ENCODE measurements at regions not wholly inside any gene's neighbourhood (a gene's known extent, or its start where the extent isn't known, plus 50 kb on each side); places are given as distances from the start of the nearest gene placed in this dataset.
A peak's percentile ranks its signal among the peaks of the same experiment; 100 is the strongest.

DNA sequence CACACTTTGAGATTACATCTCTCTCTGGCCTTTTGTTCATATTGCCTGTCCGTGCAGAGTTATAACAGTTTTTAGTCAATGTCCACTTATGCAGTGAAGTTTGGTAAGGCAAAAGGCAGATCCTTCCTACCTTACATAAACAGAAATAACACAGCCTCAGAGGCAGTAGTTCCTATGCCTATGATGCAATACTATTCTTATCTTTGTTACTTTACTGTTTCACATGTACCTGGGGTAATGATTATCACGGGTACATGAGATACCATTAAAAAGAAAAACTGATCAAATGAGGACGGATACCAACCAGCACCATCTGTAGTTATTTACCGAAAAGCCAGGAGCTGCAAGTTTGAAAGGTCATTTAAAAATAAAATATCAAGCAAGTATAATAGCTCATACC lies 166.8 kb downstream of the BTC start:
- TF ChIP-seq, protein P1, sequence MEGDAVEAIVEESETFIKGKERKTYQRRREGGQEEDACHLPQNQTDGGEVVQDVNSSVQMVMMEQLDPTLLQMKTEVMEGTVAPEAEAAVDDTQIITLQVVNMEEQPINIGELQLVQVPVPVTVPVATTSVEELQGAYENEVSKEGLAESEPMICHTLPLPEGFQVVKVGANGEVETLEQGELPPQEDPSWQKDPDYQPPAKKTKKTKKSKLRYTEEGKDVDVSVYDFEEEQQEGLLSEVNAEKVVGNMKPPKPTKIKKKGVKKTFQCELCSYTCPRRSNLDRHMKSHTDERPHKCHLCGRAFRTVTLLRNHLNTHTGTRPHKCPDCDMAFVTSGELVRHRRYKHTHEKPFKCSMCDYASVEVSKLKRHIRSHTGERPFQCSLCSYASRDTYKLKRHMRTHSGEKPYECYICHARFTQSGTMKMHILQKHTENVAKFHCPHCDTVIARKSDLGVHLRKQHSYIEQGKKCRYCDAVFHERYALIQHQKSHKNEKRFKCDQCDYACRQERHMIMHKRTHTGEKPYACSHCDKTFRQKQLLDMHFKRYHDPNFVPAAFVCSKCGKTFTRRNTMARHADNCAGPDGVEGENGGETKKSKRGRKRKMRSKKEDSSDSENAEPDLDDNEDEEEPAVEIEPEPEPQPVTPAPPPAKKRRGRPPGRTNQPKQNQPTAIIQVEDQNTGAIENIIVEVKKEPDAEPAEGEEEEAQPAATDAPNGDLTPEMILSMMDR (IDR thresholded peaks at IDR 0.05; ENCODE audit: low read depth, low read length) = no peak
- no peak overlapping the region for H3K4me3 ChIP-seq (replicated peaks in 1 of 2; ENCODE audit: low read depth in 2 of 2, low read length in 2 of 2)
- DNase-seq (ENCODE audit: low read depth in 2 of 2) = no peak

DNA sequence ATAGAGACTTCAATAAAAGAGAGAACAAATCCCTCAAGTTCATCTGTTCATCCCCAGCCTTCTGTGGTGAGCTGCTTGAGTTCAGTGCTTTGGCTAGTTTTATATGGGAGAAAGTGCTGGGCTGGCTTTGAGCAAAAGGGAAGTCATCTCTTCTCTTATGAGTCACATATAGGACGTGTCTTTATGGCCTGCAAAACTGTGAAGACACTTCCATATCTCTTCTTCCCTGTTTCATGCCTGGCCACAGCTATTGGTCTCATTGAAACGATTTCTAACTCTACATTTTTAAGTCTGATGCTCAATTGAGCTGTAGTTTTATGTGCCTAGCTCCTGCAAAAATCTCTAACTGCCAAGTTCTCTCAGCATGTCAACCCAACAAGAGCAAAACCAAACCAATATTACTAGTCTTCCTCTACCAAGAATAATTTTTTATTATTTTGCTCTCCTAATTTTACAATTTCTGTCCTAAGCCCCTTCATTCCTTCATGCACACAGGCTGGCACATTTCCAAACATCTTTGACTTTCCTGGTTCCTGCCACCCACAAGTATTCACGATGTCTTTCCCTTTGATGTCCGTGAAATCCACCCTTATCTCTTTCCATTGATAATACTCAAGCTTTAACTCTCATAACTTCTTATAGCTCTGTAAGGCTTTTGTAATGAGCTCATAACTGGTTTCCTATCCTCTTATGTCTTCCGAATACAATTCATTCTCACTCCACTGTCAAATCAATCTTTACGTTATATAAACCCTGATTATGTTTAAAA lies 165.3 kb downstream of the BTC start:
- DNase-seq (ENCODE audit: low read depth in 2 of 2) = peak in 1 of 2 donors; percentile 52

DNA sequence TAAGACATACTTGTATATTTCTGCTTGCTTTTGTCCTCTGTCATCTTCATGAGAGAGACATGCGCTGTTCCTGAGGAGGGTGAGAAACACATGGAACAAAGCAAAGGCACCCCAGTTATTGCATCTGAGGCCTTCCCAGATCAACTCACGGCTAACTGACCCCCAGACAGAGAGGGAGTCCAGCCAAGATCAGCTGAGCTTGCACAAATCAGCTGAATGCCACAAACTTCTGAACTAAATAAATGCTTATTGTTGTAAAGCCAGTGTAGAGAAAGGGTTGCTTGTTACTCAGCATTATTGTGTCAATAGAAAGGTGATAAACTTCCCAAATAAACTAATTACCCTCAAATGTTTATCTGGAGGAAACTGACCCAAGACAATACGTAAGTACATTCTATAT lies 163.8 kb downstream of the BTC start:
- TF ChIP-seq, protein P1 (IDR thresholded peaks at IDR 0.05; ENCODE audit: low read depth, low read length) = no peak
- no peak for DNase-seq (ENCODE audit: low read depth in 2 of 2)
- H3K4me3 ChIP-seq (replicated peaks in 1 of 2; ENCODE audit: low read depth in 2 of 2, low read length in 2 of 2) = no peak overlapping the region

More for the DNA sequence above, 165.3 kb downstream of the BTC start:
- H3K4me3 ChIP-seq (replicated peaks in 1 of 2; ENCODE audit: low read depth in 2 of 2, low read length in 2 of 2) = no peak overlapping the region
- TF ChIP-seq, protein P1 (IDR thresholded peaks at IDR 0.05; ENCODE audit: low read depth, low read length) = no peak

DNA sequence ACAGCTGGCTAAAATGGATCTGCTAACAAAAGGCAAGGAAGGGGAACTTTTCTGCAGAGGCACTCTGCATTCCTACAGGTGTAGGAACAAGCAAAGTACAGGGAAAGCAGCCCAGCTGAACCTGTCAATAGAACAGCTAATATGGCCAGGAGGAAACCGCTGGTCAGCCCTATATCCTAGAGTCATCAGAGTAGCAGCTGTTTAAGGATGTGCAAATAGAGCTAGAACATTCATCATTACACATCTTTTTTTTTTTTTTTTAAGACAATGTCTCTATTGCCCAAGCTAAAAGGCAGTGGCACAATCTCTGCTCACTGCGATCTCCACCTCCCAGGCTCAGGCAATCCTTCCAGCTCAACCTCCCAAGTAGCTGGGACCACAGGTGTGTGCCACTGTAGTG lies 163.0 kb downstream of the BTC start:
- TF ChIP-seq, protein P1 (IDR thresholded peaks at IDR 0.05; ENCODE audit: low read depth, low read length) = no peak
- no peak overlapping the region for H3K4me3 ChIP-seq (replicated peaks in 1 of 2; ENCODE audit: low read depth in 2 of 2, low read length in 2 of 2)
- peak; percentile 58 to 91 for DNase-seq (ENCODE audit: low read depth in 2 of 2)

DNA sequence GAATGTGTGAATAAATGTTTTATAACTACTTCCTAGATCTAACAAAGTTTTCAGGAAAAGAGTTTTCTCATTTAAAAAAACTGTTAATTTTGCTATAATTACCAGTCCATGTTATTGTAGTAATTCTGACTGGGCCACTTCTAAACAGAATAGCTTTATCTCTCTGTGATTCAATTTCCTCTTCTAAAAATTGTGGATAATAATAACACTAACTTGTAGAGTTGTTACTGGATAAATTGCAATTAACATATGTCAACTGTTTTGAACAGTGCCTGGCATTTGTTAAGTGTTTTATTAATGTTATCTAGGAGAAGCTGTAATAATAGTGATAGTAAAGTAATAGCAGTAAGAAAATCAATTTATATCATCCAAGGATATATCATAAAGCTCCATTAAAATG lies 162.3 kb downstream of the BTC start:
- peak in 1 of 2 donors; percentile 13 for DNase-seq (ENCODE audit: low read depth in 2 of 2)
- TF ChIP-seq, protein P1 (IDR thresholded peaks at IDR 0.05; ENCODE audit: low read depth, low read length) = no peak
- no peak overlapping the region for H3K4me3 ChIP-seq (replicated peaks in 1 of 2; ENCODE audit: low read depth in 2 of 2, low read length in 2 of 2)

DNA sequence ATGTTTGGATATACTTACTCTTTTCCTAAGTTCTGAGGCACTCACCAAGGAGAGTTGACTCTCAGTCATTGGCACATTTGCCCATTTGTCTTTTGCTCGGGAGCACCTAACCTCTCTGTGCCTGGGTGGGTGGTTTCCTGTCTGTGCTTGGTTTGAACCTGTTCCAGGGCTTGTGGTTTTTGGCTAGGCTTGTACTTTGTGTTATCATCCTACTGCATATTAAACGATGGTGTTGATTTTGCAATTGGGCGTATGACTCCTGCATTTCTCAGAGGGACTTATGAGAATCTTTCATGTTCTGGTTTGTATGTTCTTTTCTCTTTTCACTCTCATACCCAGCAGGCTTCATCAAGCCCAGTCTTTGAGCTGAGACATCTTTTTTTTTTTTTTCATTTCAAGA lies 161.7 kb downstream of the BTC start:
- no peak overlapping the region for H3K4me3 ChIP-seq (replicated peaks in 1 of 2; ENCODE audit: low read depth in 2 of 2, low read length in 2 of 2)
- TF ChIP-seq, protein P1 (IDR thresholded peaks at IDR 0.05; ENCODE audit: low read depth, low read length) = no peak
- DNase-seq (ENCODE audit: low read depth in 2 of 2) = peak; percentile 97 to 99

DNA sequence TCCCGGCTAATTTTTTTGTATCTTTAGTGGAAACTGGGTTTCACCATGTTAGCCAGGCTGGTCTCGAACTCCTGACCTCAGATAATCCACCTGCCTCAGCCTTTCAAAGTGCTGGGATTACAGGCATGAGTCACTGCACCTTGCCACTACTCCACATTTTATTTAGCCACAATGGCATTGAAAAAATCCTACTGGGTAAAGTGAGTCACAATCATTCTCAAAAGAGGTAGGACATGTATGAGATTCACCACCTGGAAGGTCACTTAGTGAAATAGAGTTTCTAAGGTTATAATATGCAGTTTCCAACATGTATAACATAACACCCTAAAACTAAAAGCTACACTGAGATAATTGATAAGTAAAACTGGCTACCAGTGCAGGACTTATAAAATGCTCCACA lies 159.2 kb downstream of the BTC start:
- TF ChIP-seq, protein P1 (IDR thresholded peaks at IDR 0.05; ENCODE audit: low read depth, low read length) = no peak
- no peak overlapping the region for H3K4me3 ChIP-seq (replicated peaks in 1 of 2; ENCODE audit: low read depth in 2 of 2, low read length in 2 of 2)
- no peak for DNase-seq (ENCODE audit: low read depth in 2 of 2)

Data from cardiac fibroblast (primary cell).